ENCODE measurements at regions not wholly inside any gene's neighbourhood (a gene's known extent, or its start where the extent isn't known, plus 50 kb on each side); places are given as distances from the start of the nearest gene placed in this dataset.

GRCh38 chr5:56449071-56449640 is 216.0 kb upstream of the ANKRD55 start:
- TF ChIP-seq, protein P1, sequence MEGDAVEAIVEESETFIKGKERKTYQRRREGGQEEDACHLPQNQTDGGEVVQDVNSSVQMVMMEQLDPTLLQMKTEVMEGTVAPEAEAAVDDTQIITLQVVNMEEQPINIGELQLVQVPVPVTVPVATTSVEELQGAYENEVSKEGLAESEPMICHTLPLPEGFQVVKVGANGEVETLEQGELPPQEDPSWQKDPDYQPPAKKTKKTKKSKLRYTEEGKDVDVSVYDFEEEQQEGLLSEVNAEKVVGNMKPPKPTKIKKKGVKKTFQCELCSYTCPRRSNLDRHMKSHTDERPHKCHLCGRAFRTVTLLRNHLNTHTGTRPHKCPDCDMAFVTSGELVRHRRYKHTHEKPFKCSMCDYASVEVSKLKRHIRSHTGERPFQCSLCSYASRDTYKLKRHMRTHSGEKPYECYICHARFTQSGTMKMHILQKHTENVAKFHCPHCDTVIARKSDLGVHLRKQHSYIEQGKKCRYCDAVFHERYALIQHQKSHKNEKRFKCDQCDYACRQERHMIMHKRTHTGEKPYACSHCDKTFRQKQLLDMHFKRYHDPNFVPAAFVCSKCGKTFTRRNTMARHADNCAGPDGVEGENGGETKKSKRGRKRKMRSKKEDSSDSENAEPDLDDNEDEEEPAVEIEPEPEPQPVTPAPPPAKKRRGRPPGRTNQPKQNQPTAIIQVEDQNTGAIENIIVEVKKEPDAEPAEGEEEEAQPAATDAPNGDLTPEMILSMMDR (IDR thresholded peaks at IDR 0.05; ENCODE audit: insufficient read depth, low read length): no peak
- TF ChIP-seq, protein P2, sequence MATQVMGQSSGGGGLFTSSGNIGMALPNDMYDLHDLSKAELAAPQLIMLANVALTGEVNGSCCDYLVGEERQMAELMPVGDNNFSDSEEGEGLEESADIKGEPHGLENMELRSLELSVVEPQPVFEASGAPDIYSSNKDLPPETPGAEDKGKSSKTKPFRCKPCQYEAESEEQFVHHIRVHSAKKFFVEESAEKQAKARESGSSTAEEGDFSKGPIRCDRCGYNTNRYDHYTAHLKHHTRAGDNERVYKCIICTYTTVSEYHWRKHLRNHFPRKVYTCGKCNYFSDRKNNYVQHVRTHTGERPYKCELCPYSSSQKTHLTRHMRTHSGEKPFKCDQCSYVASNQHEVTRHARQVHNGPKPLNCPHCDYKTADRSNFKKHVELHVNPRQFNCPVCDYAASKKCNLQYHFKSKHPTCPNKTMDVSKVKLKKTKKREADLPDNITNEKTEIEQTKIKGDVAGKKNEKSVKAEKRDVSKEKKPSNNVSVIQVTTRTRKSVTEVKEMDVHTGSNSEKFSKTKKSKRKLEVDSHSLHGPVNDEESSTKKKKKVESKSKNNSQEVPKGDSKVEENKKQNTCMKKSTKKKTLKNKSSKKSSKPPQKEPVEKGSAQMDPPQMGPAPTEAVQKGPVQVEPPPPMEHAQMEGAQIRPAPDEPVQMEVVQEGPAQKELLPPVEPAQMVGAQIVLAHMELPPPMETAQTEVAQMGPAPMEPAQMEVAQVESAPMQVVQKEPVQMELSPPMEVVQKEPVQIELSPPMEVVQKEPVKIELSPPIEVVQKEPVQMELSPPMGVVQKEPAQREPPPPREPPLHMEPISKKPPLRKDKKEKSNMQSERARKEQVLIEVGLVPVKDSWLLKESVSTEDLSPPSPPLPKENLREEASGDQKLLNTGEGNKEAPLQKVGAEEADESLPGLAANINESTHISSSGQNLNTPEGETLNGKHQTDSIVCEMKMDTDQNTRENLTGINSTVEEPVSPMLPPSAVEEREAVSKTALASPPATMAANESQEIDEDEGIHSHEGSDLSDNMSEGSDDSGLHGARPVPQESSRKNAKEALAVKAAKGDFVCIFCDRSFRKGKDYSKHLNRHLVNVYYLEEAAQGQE (IDR thresholded peaks at IDR 0.05; ENCODE audit: insufficient replicate concordance, low read depth): no peak

Data from HL-60 (cell line).